Uterus (tissue), 3 donors: ENCODE measurements at regions not wholly inside any gene's neighbourhood (a gene's known extent, or its start where the extent isn't known, plus 50 kb on each side); places are given as distances from the start of the nearest gene placed in this dataset.

ENCODE experiments used
- DNase-seq, 2 donors: peaks; one replicate each; pipeline ENCODE4 v3.0.0-alpha.2; 2019 to 2020
- H3K27ac ChIP-seq, 2 donors: fragments of 200-600 bp; sonication (generic); 1 replicate in 1 of 2; 2 replicates in 1 of 2; pipeline ENCODE4 v1.5.1; 2016 to 2018
- H3K27me3 ChIP-seq, 2 donors: fragments of 200-600 bp; sonication (generic); one replicate each; pipeline ENCODE4 v1.5.1; 2018 to 2019; ENCODE audit warnings: control low read depth in 1 of 2
- H3K36me3 ChIP-seq, 2 donors: fragments of 200-600 bp; sonication (generic); one replicate each; pipeline ENCODE4 v1.5.1; 2019; ENCODE audit warnings: control low read depth in 1 of 2
- H3K4me1 ChIP-seq, 2 donors: fragments of 200-600 bp; sonication (generic); one replicate each; pipeline ENCODE4 v1.5.1; 2018 to 2019; ENCODE audit warnings: control low read depth in 1 of 2
- H3K4me3 ChIP-seq, 2 donors: fragments of 200-600 bp; sonication (generic); 1 replicate in 1 of 2; 2 replicates in 1 of 2; pipeline ENCODE4 v1.5.1; 2018 to 2019; ENCODE audit warnings: mild to moderate bottlenecking in 1 of 2
- H3K9me3 ChIP-seq, 2 donors: fragments of 200-600 bp; sonication (generic); one replicate each; pipeline ENCODE4 v1.5.1; 2019; ENCODE audit warnings: control low read depth in 1 of 2
- CTCF ChIP-seq, 4 experiments: fragments of 200-600 bp in 2 of 4; fragments of 450-650 bp in 2 of 4; sonication (generic) in 2 of 4; IDR thresholded peaks; one replicate each; pipeline ENCODE4 v1.5.1; 2016 to 2019; ENCODE audit warnings: antibody characterized with exemption in 4 of 4, mild to moderate bottlenecking in 2 of 4, moderate library complexity in 1 of 4
- POLR2A ChIP-seq, 2 donors: fragments of 450-650 bp; IDR thresholded peaks; one replicate each; pipeline ENCODE4 v1.6.1; 2016; ENCODE audit warnings: antibody characterized with exemption in 2 of 2, mild to moderate bottlenecking in 1 of 2, moderate library complexity in 1 of 2
- intact Hi-C: fragments of 100-400 bp; cut with DNase I; formaldehyde crosslinking; loops from one replicate; pipeline ENCODE4 v1.15.1; 2023; ENCODE audit warnings: low total_unique reads
- donor health status: DM: yes; HTN: yes; CAD: no.

- no peak for DNase-seq
- TF ChIP-seq POLR2A (IDR thresholded peaks at IDR 0.05) (no peak), CTCF (IDR thresholded peaks at IDR 0.05) (no peak)
- Histone ChIP-seq H3K9me3 (no peaks in the 10 kb centered on the region), H3K4me1 (no peaks in the 10 kb centered on the region), H3K4me3 (no peak overlapping the region), H3K27me3 (no peaks in the 10 kb centered on the region), H3K27ac (no peak overlapping the region), H3K36me3 (no peaks in the 10 kb centered on the region)
- intact Hi-C loops: no loop called here
Observed at GRCh38 chr2:66987733-66988132, 409.4 kb upstream of the ETAA1 start.

DNA sequence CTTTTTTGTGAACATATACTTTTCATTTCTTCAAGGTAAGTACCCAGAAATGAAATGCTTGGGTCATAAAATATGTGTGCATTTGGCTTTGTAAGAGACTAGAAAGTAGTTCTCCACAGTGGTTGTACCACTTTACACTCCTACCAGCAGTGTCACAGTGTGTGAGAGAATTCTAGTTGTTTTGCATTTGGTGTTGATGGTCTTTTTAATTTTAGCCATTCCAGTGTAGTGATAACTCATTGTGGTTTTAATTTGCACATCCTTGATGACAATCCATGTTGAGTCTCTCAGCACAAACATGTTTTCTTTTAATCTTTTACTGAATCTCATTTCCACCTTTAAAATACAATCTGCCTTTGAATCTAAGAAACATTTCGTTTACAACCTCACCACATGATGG, 402.5 kb upstream of the ETAA1 start:
- Histone ChIP-seq H3K4me1 (no peaks in the 10 kb centered on the region), H3K27me3 (no peaks in the 10 kb centered on the region), H3K36me3 (no peaks in the 10 kb centered on the region), H3K9me3 (no peaks in the 10 kb centered on the region), H3K27ac (no peak overlapping the region), H3K4me3 (no peak overlapping the region)
- intact Hi-C loops: no loop called here
- TF ChIP-seq CTCF (IDR thresholded peaks at IDR 0.05) (no peak), POLR2A (IDR thresholded peaks at IDR 0.05) (no peak)
- DNase-seq: no peak

- no peaks in the 10 kb centered on the region for H3K9me3 ChIP-seq
- H3K27me3 ChIP-seq: no peaks in the 10 kb centered on the region
- intact Hi-C loops: no loop called here
- no peaks in the 10 kb centered on the region for H3K36me3 ChIP-seq
- H3K4me1 ChIP-seq: no peaks in the 10 kb centered on the region
- no peak for TF ChIP-seq CTCF (IDR thresholded peaks at IDR 0.05)
- no peak overlapping the region for H3K4me3 ChIP-seq
- no peak overlapping the region for H3K27ac ChIP-seq
- DNase-seq: no peak
Observed at GRCh38 chr2:66995636-66996035, 401.5 kb upstream of the ETAA1 start.

GRCh38 chr2:67002618-67003371, 394.3 kb upstream of the ETAA1 start:
- no peaks in the 10 kb centered on the region for H3K4me1 ChIP-seq
- no peak overlapping the region for H3K4me3 ChIP-seq
- H3K27me3 ChIP-seq: no peaks in the 10 kb centered on the region
- H3K36me3 ChIP-seq: no peaks in the 10 kb centered on the region
- TF ChIP-seq POLR2A (IDR thresholded peaks at IDR 0.05): no peak
- no peak for TF ChIP-seq CTCF (IDR thresholded peaks at IDR 0.05)
- intact Hi-C loops: no loop called here
- DNase-seq: no peak
- no peak overlapping the region for H3K27ac ChIP-seq
- no peaks in the 10 kb centered on the region for H3K9me3 ChIP-seq

- Histone ChIP-seq H3K27me3 (no peaks in the 10 kb centered on the region), H3K4me1 (no peaks in the 10 kb centered on the region), H3K9me3 (no peaks in the 10 kb centered on the region), H3K27ac (no peak overlapping the region), H3K4me3 (no peak overlapping the region), H3K36me3 (no peaks in the 10 kb centered on the region)
- no peak for DNase-seq
- intact Hi-C loops: no loop called here
- TF ChIP-seq CTCF (IDR thresholded peaks at IDR 0.05) (no peak), POLR2A (IDR thresholded peaks at IDR 0.05) (no peak)
Observed at GRCh38 chr2:67006373-67006960, 390.7 kb upstream of the ETAA1 start.
